T-helper 17 cell (primary cell): ENCODE measurements at regions not wholly inside any gene's neighbourhood (a gene's known extent, or its start where the extent isn't known, plus 50 kb on each side); places are given as distances from the start of the nearest gene placed in this dataset.
"Not testable (repeated sequence)": the region's sequence is repeated elsewhere in the genome, so short reads cannot be mapped to it uniquely, and the experiment has no call there.

Experiments used
- ATAC-seq: fragments of 150-1000 bp; cut with Tn5 transposase; 2 replicates; pipeline ENCODE4 v1.10.0; 2021; ENCODE audit warnings: mild to moderate bottlenecking, moderate library complexity
- DNase-seq, 3 donors: peaks; one replicate each; pipeline versions ENCODE4 v3.0.0 to v3.0.0-alpha.2; 2020 to 2021
- H3K9me3 ChIP-seq: one replicate; pipeline ENCODE4 v1.7.0; 2013; ENCODE audit warnings: low read length, mild to moderate bottlenecking; ENCODE audit not compliant: control insufficient read depth, poor library complexity, severe bottlenecking
- H3K27ac Mint-ChIP-seq: one replicate; pipeline ENCODE4 v1.8.0; 2022; ENCODE audit warnings: mild to moderate bottlenecking, moderate library complexity, mixed read lengths
- H3K27me3 Mint-ChIP-seq: one replicate; pipeline ENCODE4 v1.8.0; 2022; ENCODE audit warnings: mixed read lengths
- H3K36me3 Mint-ChIP-seq: one replicate; pipeline ENCODE4 v1.8.0; 2022; ENCODE audit warnings: low read depth, mixed read lengths
- H3K4me1 Mint-ChIP-seq: one replicate; pipeline ENCODE4 v1.8.0; 2022; ENCODE audit warnings: mild to moderate bottlenecking, mixed read lengths
- H3K4me3 Mint-ChIP-seq: one replicate; pipeline ENCODE4 v1.8.0; 2022; ENCODE audit warnings: mild to moderate bottlenecking, moderate library complexity, mixed read lengths

- peaks cover 23% of the 10 kb centered on the region for H3K27me3 Mint-ChIP-seq
- ATAC-seq (no peak), DNase-seq (no peak)
- H3K36me3 Mint-ChIP-seq: no peaks in the 10 kb centered on the region
- no peak overlapping the region for H3K4me3 Mint-ChIP-seq
- H3K27ac Mint-ChIP-seq: no peak overlapping the region
- H3K4me1 Mint-ChIP-seq: no peaks in the 10 kb centered on the region
- no peaks in the 10 kb centered on the region for H3K9me3 ChIP-seq
Observed at GRCh38 chr15:93759629-93760028, 471.7 kb upstream of the MCTP2 start.

- no peak overlapping the region for H3K4me3 Mint-ChIP-seq
- no peaks in the 10 kb centered on the region for H3K9me3 ChIP-seq
- no peak overlapping the region for H3K27ac Mint-ChIP-seq
- H3K27me3 Mint-ChIP-seq: peaks cover 23% of the 10 kb centered on the region
- no peaks in the 10 kb centered on the region for H3K4me1 Mint-ChIP-seq
- DNase-seq: no peak
- ATAC-seq: no peak
- H3K36me3 Mint-ChIP-seq: no peaks in the 10 kb centered on the region
Observed at GRCh38 chr15:93758824-93759223, 472.5 kb upstream of the MCTP2 start.

DNA sequence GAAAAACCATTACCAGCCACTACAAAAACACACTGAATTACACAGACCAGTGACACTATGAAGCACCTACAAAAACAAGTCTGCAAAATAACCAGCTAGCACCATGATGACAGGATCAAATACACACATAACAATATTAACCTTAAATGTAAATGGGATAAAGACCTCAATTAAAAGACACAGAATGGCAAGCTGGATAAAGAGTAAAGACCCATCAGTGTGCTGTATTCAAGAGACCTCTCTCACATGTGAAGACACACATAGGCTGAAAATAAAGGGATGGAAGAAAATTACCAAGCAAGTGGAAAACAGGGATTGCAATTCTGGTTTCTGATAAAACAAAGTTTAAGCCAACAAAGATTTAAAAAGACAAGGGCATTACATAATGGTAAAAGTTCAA, 482.7 kb upstream of the MCTP2 start:
- Mint-ChIP-seq H3K36me3 (no peaks in the 10 kb centered on the region), H3K4me1 (no peaks in the 10 kb centered on the region), H3K27me3 (peaks cover 9% of the 10 kb centered on the region), H3K4me3 (no peak overlapping the region), H3K27ac (no peak overlapping the region)
- ATAC-seq (no peak), DNase-seq (no peak)
- H3K9me3 ChIP-seq: no peaks in the 10 kb centered on the region

GRCh38 chr15:93734976-93735375, 496.4 kb upstream of the MCTP2 start:
- not testable (repeated sequence) for H3K4me3 Mint-ChIP-seq, ATAC-seq, H3K9me3 ChIP-seq, H3K36me3 Mint-ChIP-seq, H3K27me3 Mint-ChIP-seq, H3K27ac Mint-ChIP-seq, DNase-seq, H3K4me1 Mint-ChIP-seq

- H3K9me3 ChIP-seq: no peaks in the 10 kb centered on the region
- Mint-ChIP-seq H3K4me1 (no peaks in the 10 kb centered on the region), H3K36me3 (no peaks in the 10 kb centered on the region), H3K27me3 (peaks cover 4% of the 10 kb centered on the region), H3K27ac (no peak overlapping the region), H3K4me3 (no peak overlapping the region)
- no peak for ATAC-seq
- no peak for DNase-seq
Observed at GRCh38 chr15:93730724-93731123, 500.6 kb upstream of the MCTP2 start.

DNA sequence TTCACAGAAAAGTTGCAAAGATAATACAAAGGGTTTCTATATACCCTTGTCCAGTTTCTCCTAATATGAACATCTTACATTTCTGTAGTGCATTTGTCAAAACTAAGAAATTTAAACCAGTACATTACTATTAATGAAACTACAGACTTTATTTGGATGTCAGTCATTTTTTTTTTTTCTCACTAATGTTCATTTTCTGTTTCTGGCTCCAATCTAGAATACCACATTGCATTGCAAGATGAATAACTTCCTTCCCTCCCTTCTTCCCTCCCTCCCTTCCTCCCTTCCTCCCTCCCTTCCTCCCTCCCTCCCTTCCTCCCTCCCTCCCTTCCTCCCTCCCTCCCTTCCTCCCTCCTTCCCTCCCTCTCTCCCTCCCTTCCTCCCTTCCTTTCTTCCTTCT, 509.2 kb upstream of the MCTP2 start:
- no peak for ATAC-seq
- H3K4me1 Mint-ChIP-seq: peaks cover 2% of the 10 kb centered on the region
- H3K36me3 Mint-ChIP-seq: no peaks in the 10 kb centered on the region
- no peak overlapping the region for H3K4me3 Mint-ChIP-seq
- no peak for DNase-seq
- H3K27ac Mint-ChIP-seq: no peak overlapping the region
- peaks cover 4% of the 10 kb centered on the region for H3K27me3 Mint-ChIP-seq
- no peaks in the 10 kb centered on the region for H3K9me3 ChIP-seq

- H3K36me3 Mint-ChIP-seq: no peaks in the 10 kb centered on the region
- DNase-seq (no peak), ATAC-seq (no peak)
- no peak overlapping the region for H3K4me3 Mint-ChIP-seq
- H3K27me3 Mint-ChIP-seq: no peaks in the 10 kb centered on the region
- H3K9me3 ChIP-seq: no peaks in the 10 kb centered on the region
- H3K4me1 Mint-ChIP-seq: peaks cover 2% of the 10 kb centered on the region
- H3K27ac Mint-ChIP-seq: no peak overlapping the region
Observed at GRCh38 chr15:93720607-93721006, 510.8 kb upstream of the MCTP2 start.

DNA sequence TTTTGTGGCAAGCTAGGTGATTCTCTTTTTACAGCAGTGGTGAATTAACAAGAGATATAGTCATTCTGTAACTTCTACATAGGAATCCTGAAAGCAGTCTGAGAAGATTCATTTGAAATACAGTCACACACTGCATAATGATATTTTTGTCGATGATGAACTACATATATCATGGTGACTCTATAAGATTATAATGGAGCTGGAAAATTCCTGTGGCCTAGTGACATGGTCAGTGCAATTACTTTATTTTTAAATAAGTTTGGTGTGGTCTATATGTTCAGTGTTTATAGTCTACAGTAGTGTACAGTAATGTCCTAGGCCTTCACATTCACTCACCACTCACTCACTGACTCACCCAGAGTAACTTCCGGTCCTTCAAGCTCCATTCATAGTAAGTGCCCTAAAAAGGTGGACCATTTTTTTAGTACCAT, 511.4 kb upstream of the MCTP2 start:
- DNase-seq (no peak), ATAC-seq (no peak)
- no peaks in the 10 kb centered on the region for H3K36me3 Mint-ChIP-seq
- no peaks in the 10 kb centered on the region for H3K9me3 ChIP-seq
- no peaks in the 10 kb centered on the region for H3K27me3 Mint-ChIP-seq
- H3K4me1 Mint-ChIP-seq: peaks cover 2% of the 10 kb centered on the region
- no peak overlapping the region for H3K27ac Mint-ChIP-seq
- no peak overlapping the region for H3K4me3 Mint-ChIP-seq

GRCh38 chr15:93716615-93717231, 514.6 kb upstream of the MCTP2 start:
- Mint-ChIP-seq H3K36me3 (no peaks in the 10 kb centered on the region), H3K4me1 (no peaks in the 10 kb centered on the region), H3K27ac (no peak overlapping the region), H3K27me3 (peaks cover 8% of the 10 kb centered on the region), H3K4me3 (no peak overlapping the region)
- DNase-seq: no peak
- ATAC-seq: no peak
- no peaks in the 10 kb centered on the region for H3K9me3 ChIP-seq

DNA sequence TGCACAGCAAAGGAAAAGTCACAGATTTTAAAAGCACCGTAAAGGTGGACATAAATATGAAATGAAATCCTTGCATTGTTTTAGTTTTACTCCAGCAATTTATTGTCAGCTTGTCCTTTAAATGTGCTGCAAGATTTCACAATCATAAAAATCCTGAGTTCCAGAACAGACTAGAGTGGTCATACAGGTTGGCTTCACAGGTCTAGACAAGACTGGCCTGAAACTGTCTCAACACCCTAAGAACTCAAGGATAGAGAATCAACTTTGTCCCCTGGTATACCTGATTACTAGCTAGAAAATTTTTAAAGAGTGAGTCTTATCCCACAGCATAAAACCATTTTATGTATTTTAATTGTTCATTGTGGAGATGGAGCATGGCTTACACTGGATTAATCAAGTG, 521.7 kb upstream of the MCTP2 start:
- Mint-ChIP-seq H3K4me1 (peaks cover 2% of the 10 kb centered on the region), H3K36me3 (no peaks in the 10 kb centered on the region), H3K27ac (no peak overlapping the region), H3K4me3 (no peak overlapping the region), H3K27me3 (peaks cover 12% of the 10 kb centered on the region)
- H3K9me3 ChIP-seq: no peaks in the 10 kb centered on the region
- DNase-seq: no peak
- ATAC-seq: no peak

DNA sequence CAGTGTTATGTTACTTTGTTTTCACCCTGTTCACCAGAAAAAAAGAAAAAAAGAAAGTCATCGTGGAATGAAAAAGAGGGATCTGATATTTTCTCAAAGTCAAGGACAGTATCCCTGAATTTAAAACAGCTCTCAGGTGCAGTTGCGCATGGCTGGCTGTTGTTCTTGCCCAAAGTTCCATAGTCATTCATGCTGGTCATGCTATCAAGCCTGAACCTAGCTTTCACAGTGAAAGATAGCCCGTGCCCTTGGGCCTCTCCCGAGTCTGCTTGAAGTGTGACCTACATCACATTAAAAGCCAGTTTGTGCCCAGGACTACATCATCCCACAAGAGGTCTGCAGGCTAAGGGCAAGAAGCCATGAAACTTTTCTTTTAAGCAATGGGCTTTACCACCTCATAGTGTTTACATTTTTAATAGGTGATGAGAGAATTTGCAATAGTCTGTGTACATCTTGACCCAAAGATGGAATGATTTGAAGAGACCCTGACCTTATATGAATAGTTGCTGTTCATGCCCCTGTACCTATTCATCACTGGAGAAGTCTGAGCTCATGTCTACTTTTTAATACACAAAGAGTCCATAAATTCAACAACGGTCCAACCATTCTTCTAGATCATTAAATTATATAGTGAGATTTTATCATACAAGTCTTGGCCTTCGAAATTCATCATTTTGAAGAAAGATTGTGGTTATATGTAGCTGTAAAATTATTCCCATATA, 522.5 kb upstream of the MCTP2 start:
- peaks cover 12% of the 10 kb centered on the region for H3K27me3 Mint-ChIP-seq

GRCh38 chr15:93707751-93708150, 523.6 kb upstream of the MCTP2 start:
- no peak overlapping the region for H3K27ac Mint-ChIP-seq
- no peak overlapping the region for H3K4me3 Mint-ChIP-seq
- H3K27me3 Mint-ChIP-seq: peaks cover 4% of the 10 kb centered on the region
- DNase-seq (no peak), ATAC-seq (no peak)
- peaks cover 2% of the 10 kb centered on the region for H3K4me1 Mint-ChIP-seq
- no peaks in the 10 kb centered on the region for H3K36me3 Mint-ChIP-seq
- H3K9me3 ChIP-seq: no peaks in the 10 kb centered on the region

More for the DNA sequence above, 522.5 kb upstream of the MCTP2 start:
- Mint-ChIP-seq H3K27ac (no peak overlapping the region), H3K36me3 (no peaks in the 10 kb centered on the region), H3K4me1 (peaks cover 2% of the 10 kb centered on the region), H3K4me3 (no peak overlapping the region)
- no peaks in the 10 kb centered on the region for H3K9me3 ChIP-seq
- DNase-seq (no peak), ATAC-seq (no peak)

DNA sequence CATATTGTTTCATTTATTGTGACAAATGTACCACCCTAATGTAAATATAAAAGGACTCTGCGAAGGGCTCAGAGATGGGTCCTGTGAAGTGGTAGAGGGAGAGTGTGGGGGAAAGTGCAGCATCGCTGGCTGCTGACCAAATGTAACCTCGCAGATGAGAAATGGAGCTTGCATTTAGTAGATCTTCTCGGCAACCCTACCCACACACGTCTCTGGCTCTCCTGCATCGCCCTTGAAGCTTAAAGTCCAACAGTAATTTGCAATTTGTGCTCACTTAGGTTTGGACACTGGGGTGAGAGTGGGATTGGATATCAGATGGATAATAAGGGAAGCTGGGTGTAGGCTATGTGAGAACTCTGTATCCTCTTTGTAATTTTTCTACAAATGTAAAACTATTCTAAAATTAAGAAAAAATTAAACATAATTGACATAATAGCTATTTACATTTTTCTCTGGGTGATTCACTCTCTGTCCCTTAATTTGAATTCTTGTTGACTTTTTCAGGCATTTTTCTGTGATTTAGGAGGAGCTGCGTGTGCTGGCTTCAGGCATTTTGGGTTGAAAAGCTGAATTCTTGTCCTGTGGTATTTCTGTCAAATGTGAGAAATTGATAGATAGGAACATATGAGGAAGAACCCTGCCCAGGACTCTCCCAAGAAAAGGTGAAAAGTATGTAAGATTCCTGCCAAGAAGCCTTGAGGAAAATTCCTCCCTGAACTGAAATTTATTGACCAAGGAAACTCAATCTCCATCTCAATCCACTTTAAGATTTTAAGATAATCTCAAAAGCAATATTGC, 524.7 kb upstream of the MCTP2 start:
- peaks cover 4% of the 10 kb centered on the region for H3K27me3 Mint-ChIP-seq
- peaks cover 2% of the 10 kb centered on the region for H3K4me1 Mint-ChIP-seq
- H3K4me3 Mint-ChIP-seq: no peak overlapping the region
- no peaks in the 10 kb centered on the region for H3K9me3 ChIP-seq
- H3K36me3 Mint-ChIP-seq: no peaks in the 10 kb centered on the region
- no peak overlapping the region for H3K27ac Mint-ChIP-seq
- DNase-seq: no peak
- no peak for ATAC-seq
